ENCODE measurements at regions not wholly inside any gene's neighbourhood (a gene's known extent, or its start where the extent isn't known, plus 50 kb on each side); places are given as distances from the start of the nearest gene placed in this dataset. TPM values are rescaled to one million over a fixed set of nuclear protein-coding genes. Genes with fewer than 3 reads are reported as not detected.

Small RNA genes lying in the stretch of these regions (small RNA-seq; reads per million reads assigned to genes)
- gene AC009969.1 (not detected), gene AC079150.2 (not detected)
